ENCODE measurements at regions not wholly inside any gene's neighbourhood (a gene's known extent, or its start where the extent isn't known, plus 50 kb on each side); places are given as distances from the start of the nearest gene placed in this dataset.

DNA sequence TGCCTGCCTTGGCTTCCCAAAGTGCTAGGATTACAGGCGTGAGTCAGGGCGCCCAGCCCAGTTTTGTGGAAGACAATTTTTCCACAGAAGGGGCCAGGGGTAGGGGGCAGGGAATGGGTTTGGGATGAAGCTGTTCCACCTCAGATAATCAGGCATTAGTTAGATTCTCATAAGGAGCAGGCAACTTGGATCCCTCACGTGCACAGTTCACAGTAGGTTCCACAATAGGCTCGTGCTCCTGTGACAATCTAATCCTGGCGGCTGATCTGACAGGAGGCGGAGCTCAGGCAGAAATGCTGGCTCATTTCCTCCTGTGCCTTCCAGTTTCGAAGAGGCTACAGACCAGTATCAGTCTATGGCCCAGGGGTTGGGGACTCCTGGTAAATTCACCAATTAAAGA lies 491.6 kb upstream of the AADAT start:
- in situ Hi-C loops (cut with MboI; ENCODE audit: low sequenced_read_pairs in 4 of 4) = no loop called here

DNA sequence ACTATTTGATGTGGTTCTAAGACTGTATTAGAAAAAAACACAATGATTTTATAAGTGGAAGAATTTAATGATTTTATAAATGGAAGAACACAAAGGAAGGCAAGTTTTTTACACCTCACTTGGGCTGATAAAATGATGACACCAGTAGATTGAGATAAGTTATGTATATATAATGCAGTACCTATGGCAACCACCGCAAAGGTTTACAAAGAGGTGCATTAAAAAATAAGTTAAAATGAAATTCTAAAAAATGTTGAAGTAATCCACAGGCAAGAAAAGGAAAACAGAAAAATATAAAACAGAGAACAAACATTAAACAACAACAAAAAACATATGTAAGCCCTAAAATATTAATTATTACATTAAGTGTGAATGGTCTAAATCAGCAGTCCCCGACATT lies 490.9 kb upstream of the AADAT start:
- no peaks in the 10 kb centered on the region for H3K27me3 ChIP-seq
- TF ChIP-seq, protein P1, sequence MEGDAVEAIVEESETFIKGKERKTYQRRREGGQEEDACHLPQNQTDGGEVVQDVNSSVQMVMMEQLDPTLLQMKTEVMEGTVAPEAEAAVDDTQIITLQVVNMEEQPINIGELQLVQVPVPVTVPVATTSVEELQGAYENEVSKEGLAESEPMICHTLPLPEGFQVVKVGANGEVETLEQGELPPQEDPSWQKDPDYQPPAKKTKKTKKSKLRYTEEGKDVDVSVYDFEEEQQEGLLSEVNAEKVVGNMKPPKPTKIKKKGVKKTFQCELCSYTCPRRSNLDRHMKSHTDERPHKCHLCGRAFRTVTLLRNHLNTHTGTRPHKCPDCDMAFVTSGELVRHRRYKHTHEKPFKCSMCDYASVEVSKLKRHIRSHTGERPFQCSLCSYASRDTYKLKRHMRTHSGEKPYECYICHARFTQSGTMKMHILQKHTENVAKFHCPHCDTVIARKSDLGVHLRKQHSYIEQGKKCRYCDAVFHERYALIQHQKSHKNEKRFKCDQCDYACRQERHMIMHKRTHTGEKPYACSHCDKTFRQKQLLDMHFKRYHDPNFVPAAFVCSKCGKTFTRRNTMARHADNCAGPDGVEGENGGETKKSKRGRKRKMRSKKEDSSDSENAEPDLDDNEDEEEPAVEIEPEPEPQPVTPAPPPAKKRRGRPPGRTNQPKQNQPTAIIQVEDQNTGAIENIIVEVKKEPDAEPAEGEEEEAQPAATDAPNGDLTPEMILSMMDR (IDR thresholded peaks at IDR 0.05 in 4 of 5, conservative IDR thresholded peaks at IDR 0.05 in 1 of 5) = no peak
- TF ChIP-seq POLR2A (IDR thresholded peaks at IDR 0.05) = no peak
- no peaks in the 10 kb centered on the region for H3K36me3 ChIP-seq
- H3K27ac ChIP-seq = no peak overlapping the region
- in situ Hi-C loops (cut with MboI; ENCODE audit: low sequenced_read_pairs in 4 of 4) = no loop called here
- no peaks in the 10 kb centered on the region for H3K4me1 ChIP-seq
- intact Hi-C loops (cut with DNase I; ENCODE audit: low total_unique reads) = no loop called here
- no peaks in the 10 kb centered on the region for H3K9me3 ChIP-seq
- DNase-seq (no peak), ATAC-seq (no peak)
- no peak overlapping the region for H3K4me3 ChIP-seq

More for the DNA sequence above, 491.6 kb upstream of the AADAT start:
- DNase-seq (no peak), ATAC-seq (no peak)
- Histone ChIP-seq H3K4me1 (no peaks in the 10 kb centered on the region), H3K27me3 (no peaks in the 10 kb centered on the region), H3K9me3 (no peaks in the 10 kb centered on the region), H3K4me3 (no peak overlapping the region), H3K36me3 (no peaks in the 10 kb centered on the region), H3K27ac (no peak overlapping the region)
- TF ChIP-seq, protein P1 (IDR thresholded peaks at IDR 0.05 in 4 of 5, conservative IDR thresholded peaks at IDR 0.05 in 1 of 5) = no peak
- TF ChIP-seq POLR2A (IDR thresholded peaks at IDR 0.05) = no peak
- intact Hi-C loops (cut with DNase I; ENCODE audit: low total_unique reads) = no loop called here

DNA sequence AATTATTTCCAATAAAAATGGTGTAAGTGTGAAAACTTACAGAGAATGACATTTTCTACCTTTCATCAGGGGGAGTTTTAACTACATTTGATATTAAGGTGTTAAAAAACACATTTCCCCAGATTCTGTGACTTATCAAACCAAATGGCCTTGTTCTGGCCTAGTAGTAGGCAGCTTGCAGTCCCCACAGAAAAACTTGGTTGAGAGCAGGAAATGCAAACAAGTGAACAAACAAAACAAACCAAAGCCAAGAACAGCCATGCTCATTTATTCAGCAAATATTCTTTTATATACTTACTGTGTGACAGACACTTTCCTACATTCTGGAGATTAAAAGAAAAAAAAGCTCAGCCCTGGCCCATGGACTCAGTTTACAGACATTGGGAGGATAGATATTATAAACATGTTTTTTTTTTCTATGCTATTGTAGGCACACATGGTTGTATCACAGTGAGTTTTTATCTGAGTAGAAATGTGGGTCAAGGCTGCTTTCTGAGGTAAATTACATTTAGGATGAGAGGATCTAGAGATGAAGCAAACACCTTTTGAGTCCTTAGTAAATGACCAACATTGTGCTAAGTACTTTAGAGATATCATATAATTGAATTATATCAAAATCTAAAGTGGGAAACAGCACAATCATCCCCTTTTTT lies 449.2 kb upstream of the AADAT start:
- in situ Hi-C loops (cut with MboI; ENCODE audit: low sequenced_read_pairs in 4 of 4) (no loop called here), intact Hi-C loops (cut with DNase I; ENCODE audit: low total_unique reads) (no loop called here)
- ATAC-seq = no peak
- no peak for TF ChIP-seq POLR2A (IDR thresholded peaks at IDR 0.05)
- TF ChIP-seq, protein P1 (IDR thresholded peaks at IDR 0.05 in 4 of 5, conservative IDR thresholded peaks at IDR 0.05 in 1 of 5) = no peak
- no peak for DNase-seq
- no peaks in the 10 kb centered on the region for H3K4me1 ChIP-seq
- no peak overlapping the region for H3K27ac ChIP-seq
- no peaks in the 10 kb centered on the region for H3K36me3 ChIP-seq
- no peaks in the 10 kb centered on the region for H3K9me3 ChIP-seq
- H3K4me3 ChIP-seq = no peak overlapping the region
- no peaks in the 10 kb centered on the region for H3K27me3 ChIP-seq

DNA sequence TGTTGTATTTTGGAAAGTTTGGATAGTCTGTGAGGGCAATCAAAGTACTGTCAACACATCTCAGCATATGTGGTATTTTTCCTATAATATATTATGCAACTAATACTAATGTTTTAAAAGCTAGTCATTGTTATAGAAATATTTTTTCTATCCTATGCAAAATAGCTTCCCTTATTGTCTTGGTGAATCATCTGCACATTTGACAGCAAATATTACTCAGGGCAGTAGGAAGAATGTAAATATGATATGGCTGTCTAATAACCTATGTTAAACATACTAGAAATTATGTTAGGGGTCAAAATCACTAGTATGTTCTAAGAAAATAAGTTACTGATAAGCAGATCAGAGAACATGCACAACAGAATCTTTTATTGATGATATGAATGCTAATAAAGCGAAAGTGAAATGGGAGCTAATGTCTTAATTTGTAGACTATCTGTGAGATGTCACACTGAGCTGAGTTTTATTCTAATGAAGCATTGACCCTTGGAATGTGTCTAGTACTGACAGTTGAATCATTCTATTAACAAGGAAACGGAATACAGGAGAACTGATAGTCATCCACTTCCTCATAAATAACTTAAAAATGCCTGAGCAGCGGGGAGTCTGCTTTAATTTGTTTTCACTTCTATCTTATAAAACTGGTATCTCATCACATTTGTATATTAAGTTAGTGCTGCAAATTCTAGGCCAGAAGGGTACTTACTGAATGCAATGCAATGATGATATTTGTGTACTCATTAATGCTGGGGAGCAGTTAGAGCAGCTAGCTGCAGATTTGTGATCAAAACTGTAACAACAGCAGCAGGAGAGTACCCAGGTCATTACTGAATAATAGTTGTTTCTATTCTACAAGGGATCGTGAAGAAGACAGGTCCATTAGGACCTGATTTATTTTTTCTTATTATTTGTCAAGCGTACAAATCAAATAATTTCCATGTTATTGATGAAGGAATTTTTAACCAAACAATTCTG lies 440.3 kb upstream of the AADAT start:
- H3K4me3 ChIP-seq = no peak overlapping the region
- in situ Hi-C loops (cut with MboI; ENCODE audit: low sequenced_read_pairs in 4 of 4) = no loop called here
- TF ChIP-seq, protein P1 (IDR thresholded peaks at IDR 0.05 in 4 of 5, conservative IDR thresholded peaks at IDR 0.05 in 1 of 5) = no peak
- TF ChIP-seq POLR2A (IDR thresholded peaks at IDR 0.05) = no peak
- DNase-seq (no peak), ATAC-seq (no peak)
- no peaks in the 10 kb centered on the region for H3K4me1 ChIP-seq
- no peak overlapping the region for H3K27ac ChIP-seq
- intact Hi-C loops (cut with DNase I; ENCODE audit: low total_unique reads) = no loop called here
- no peaks in the 10 kb centered on the region for H3K36me3 ChIP-seq
- no peaks in the 10 kb centered on the region for H3K27me3 ChIP-seq
- H3K9me3 ChIP-seq = no peaks in the 10 kb centered on the region

All from gastrocnemius medialis (tissue), 4 donors.